PC-9 (cell line): ENCODE measurements at regions not wholly inside any gene's neighbourhood (a gene's known extent, or its start where the extent isn't known, plus 50 kb on each side); places are given as distances from the start of the nearest gene placed in this dataset.

Experiments
- CTCF ChIP-seq: fragments of 200-600 bp; sonication (generic); conservative IDR thresholded peaks from 2 replicates; pipeline ENCODE4 v1.6.1; 2017; ENCODE audit warnings: mixed run types, antibody characterized with exemption, mild to moderate bottlenecking, moderate library complexity
- EZH2 ChIP-seq: fragments of 200-600 bp; sonication (generic); IDR thresholded peaks from 2 replicates; pipeline ENCODE4 v1.8.0; 2017; ENCODE audit warnings: antibody characterized with exemption, low read depth

GRCh38 chr18:1177232-1177631 lies 272.6 kb downstream of the ADCYAP1 start:
- TF ChIP-seq CTCF (no peak), EZH2 (no peak)
